Esophagus muscularis mucosa (tissue), 4 donors: ENCODE measurements at regions not wholly inside any gene's neighbourhood (a gene's known extent, or its start where the extent isn't known, plus 50 kb on each side); places are given as distances from the start of the nearest gene placed in this dataset.

ENCODE experiments used
- DNase-seq: peaks from one replicate; pipeline ENCODE4 v3.0.0-alpha.2; 2017; ENCODE audit errors: extremely low spot score
- H3K27ac ChIP-seq, 4 donors: fragments of 200-600 bp; sonication (generic); replicated peaks in 1 of 4; 1 replicate in 3 of 4; 2 replicates in 1 of 4; pipeline ENCODE4 v1.5.1; 2016 to 2019; ENCODE audit warnings: mild to moderate bottlenecking in 1 of 4
- H3K27me3 ChIP-seq, 4 donors: fragments of 200-600 bp; sonication (generic); one replicate each; pipeline versions ENCODE4 v1.5.1 to v1.6.0; 2016 to 2019
- H3K36me3 ChIP-seq, 4 donors: fragments of 200-600 bp; sonication (generic); one replicate each; pipeline ENCODE4 v1.5.1; 2016 to 2019
- H3K4me1 ChIP-seq, 4 donors: fragments of 200-600 bp; sonication (generic); one replicate each; pipeline ENCODE4 v1.5.1; 2016 to 2019
- H3K4me3 ChIP-seq, 4 donors: fragments of 200-600 bp; sonication (generic); 1 replicate in 2 of 4; 2 replicates in 2 of 4; pipeline ENCODE4 v1.5.1; 2016 to 2019; ENCODE audit warnings: mild to moderate bottlenecking in 4 of 4, moderate library complexity in 1 of 4
- H3K9me3 ChIP-seq, 4 donors: fragments of 200-600 bp; sonication (generic); 1 replicate in 3 of 4; 2 replicates in 1 of 4; pipeline ENCODE4 v1.5.1; 2016 to 2019
- EP300 ChIP-seq: sonication (generic); formaldehyde crosslinking; IDR thresholded peaks from one replicate; pipeline ENCODE4 v1.6.1; 2017; ENCODE audit warnings: antibody characterized with exemption
- POLR2A ChIP-seq: fragments of 450-650 bp; IDR thresholded peaks from one replicate; pipeline ENCODE4 v1.6.1; 2017; ENCODE audit warnings: antibody characterized with exemption, moderate library complexity, mild to moderate bottlenecking, low read depth
- POLR2AphosphoS5 ChIP-seq, 2 donors: sonication (generic); formaldehyde crosslinking; IDR thresholded peaks; one replicate each; pipeline ENCODE4 v1.6.1; 2017; ENCODE audit warnings: antibody characterized with exemption in 2 of 2
- WGBS: methylation state at CpG from one replicate; pipeline ENCODE4 v1.1.5; 2018; 5-methylcytosine and 5-hydroxymethylcytosine counted together
- intact Hi-C: fragments of 100-400 bp; cut with DNase I; formaldehyde crosslinking; loops from one replicate; pipeline ENCODE4 v1.15.1; 2023
- TF ChIP-seq, protein P1 (sequence below), 3 experiments: fragments of 200-600 bp in 2 of 3; fragments of 450-650 bp in 1 of 3; sonication (generic) in 2 of 3; IDR thresholded peaks; one replicate each; pipeline ENCODE4 v1.5.1; 2017 to 2019; ENCODE audit warnings: antibody characterized with exemption in 3 of 3, mild to moderate bottlenecking in 2 of 3, moderate library complexity in 1 of 3

DNA sequence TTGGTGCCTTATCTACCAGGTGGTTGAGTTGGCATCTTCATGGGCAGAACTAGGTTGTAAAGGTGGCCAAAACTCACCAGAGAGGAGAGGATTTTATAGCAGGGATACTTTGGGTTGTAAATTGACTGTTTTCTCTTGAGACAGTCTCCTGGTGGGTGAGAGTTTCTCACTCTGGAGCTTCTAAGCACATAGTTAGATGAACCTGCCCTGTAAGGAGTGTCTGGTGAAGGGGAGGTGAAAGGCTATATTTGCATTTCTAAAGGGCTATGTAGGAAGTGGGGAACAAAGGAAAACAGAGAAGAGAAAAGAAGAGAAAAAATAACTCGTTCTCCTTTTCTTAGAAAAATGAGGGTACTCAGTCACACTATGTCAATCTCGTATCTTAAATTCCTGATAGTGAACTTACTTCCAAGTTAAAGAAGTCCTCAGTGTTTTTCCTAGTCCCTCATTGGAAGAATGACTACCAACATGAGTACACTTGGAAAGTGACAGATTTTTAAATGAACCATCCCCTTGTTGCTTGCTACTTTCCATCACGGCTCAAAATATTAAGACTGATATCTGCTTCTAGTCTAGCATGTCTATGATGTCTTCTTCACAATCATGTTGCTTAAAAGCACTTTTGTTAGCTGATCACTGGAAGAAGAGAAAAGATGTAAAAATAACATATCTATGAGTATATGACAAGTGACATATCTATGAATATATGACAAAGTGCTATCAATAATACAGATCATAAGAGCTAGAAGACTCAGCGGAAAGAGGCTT, 113.8 kb upstream of the P2RY1 start:
- Histone ChIP-seq H3K27me3 (no peaks in the 10 kb centered on the region), H3K4me1 (no peaks in the 10 kb centered on the region), H3K27ac (no peak overlapping the region), H3K9me3 (peaks cover 0 to 6% (median 0%) of the 10 kb centered on the region in 4 donors), H3K36me3 (no peaks in the 10 kb centered on the region), H3K4me3 (no peak overlapping the region)
- TF ChIP-seq, protein P1, sequence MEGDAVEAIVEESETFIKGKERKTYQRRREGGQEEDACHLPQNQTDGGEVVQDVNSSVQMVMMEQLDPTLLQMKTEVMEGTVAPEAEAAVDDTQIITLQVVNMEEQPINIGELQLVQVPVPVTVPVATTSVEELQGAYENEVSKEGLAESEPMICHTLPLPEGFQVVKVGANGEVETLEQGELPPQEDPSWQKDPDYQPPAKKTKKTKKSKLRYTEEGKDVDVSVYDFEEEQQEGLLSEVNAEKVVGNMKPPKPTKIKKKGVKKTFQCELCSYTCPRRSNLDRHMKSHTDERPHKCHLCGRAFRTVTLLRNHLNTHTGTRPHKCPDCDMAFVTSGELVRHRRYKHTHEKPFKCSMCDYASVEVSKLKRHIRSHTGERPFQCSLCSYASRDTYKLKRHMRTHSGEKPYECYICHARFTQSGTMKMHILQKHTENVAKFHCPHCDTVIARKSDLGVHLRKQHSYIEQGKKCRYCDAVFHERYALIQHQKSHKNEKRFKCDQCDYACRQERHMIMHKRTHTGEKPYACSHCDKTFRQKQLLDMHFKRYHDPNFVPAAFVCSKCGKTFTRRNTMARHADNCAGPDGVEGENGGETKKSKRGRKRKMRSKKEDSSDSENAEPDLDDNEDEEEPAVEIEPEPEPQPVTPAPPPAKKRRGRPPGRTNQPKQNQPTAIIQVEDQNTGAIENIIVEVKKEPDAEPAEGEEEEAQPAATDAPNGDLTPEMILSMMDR (IDR thresholded peaks at IDR 0.05), result no peak
- TF ChIP-seq POLR2AphosphoS5 (IDR thresholded peaks at IDR 0.05), result no peak
- no peak for TF ChIP-seq EP300
- TF ChIP-seq POLR2A, result no peak
- no peak for DNase-seq
- 79% methylated on average over 4 of the region's 4 CpGs for WGBS
- intact Hi-C loops, result no loop called here

DNA sequence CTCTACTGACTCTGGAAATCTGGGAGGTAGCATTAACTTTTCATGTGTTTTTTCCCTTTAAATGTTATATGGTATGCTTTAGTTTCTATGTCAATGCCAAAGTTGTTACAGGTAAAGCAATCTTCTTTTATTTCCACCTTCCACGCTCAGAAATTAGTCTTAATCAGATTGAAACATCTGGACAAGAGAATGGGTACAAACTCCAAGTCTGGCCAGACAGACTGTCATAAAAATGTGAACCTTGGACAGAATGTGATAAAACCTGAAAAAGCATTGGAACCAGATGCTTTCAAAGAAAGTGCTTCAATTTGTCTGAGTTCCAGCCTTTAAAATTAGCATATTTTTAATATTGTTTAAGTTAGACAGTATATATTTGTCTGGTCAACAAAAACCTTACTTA, 110.7 kb upstream of the P2RY1 start:
- no peaks in the 10 kb centered on the region for H3K27me3 ChIP-seq
- DNase-seq, result no peak
- no peaks in the 10 kb centered on the region for H3K36me3 ChIP-seq
- intact Hi-C loops, result no loop called here
- WGBS, result 92% methylated on average over 1 of the region's 1 CpG
- peaks cover 0 to 7% (median 0%) of the 10 kb centered on the region in 4 donors for H3K4me1 ChIP-seq
- H3K27ac ChIP-seq, result no peak overlapping the region
- no peak overlapping the region for H3K4me3 ChIP-seq
- H3K9me3 ChIP-seq, result peaks cover 0 to 6% (median 0%) of the 10 kb centered on the region in 4 donors
- no peak for TF ChIP-seq EP300
- TF ChIP-seq POLR2A, result no peak
- TF ChIP-seq POLR2AphosphoS5 (IDR thresholded peaks at IDR 0.05), result no peak
- TF ChIP-seq, protein P1 (IDR thresholded peaks at IDR 0.05), result no peak

DNA sequence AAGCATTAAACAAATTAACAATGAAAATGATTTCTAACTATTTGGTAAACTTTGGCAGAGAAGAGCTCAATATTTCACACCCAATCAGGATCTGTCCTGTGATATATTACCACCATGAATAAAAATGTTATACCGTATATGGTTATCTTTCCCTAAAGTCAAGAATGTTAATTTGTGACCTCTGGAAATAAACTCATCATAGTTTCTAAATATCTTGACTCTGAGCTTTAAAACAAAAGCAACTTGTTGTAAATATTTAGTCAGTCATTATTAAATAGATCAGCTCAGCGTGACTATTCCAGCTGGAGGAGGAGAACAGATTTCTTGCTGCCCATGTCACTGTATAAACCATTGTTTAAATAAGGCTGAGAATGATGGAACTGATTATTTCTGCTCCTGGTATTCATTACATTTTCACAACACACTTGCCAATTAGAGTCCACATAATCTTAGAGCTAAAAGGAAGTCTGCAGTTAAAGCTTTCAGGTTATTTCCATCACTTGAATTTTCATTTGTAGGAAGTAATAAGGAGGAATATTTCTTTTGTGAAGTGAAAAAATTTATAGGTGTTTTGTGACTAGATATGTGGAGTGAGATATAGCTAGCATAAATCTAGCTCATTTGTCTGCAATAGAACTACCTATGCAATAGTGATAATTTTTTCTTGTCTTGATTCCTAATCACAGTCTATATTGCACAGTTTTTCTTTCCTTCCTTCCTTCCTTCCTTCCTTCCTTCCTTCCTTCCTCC, 106.5 kb upstream of the P2RY1 start:
- TF ChIP-seq POLR2AphosphoS5 (IDR thresholded peaks at IDR 0.05) (no peak), POLR2A (no peak), EP300 (no peak)
- TF ChIP-seq, protein P1 (IDR thresholded peaks at IDR 0.05), result no peak
- H3K9me3 ChIP-seq, result no peaks in the 10 kb centered on the region
- WGBS, result 40% methylated on average over 2 of the region's 2 CpGs
- DNase-seq, result no peak
- no peaks in the 10 kb centered on the region for H3K36me3 ChIP-seq
- H3K4me3 ChIP-seq, result no peak overlapping the region
- H3K4me1 ChIP-seq, result peaks cover 0 to 7% (median 0%) of the 10 kb centered on the region in 4 donors
- intact Hi-C loops, result no loop called here
- H3K27me3 ChIP-seq, result no peaks in the 10 kb centered on the region
- no peak overlapping the region for H3K27ac ChIP-seq

DNA sequence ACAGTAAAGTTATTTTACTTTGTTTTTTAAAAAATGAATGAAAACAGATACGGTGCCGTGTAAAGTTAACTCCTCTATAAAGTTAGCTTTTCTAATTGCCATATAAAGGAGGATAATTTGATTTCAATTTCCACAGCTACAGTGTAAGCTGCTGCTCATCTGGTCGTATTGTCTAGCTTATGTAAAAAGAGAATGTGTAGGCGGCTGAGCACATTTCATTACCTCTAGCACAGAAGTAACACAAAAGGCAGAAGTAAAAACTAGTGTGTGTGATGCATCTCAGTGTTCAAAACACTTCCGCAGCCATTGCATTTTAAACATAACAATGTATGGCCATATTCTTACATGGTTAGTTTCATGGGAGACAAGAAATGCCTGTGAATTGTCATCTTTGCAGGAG, 105.0 kb upstream of the P2RY1 start:
- no peak overlapping the region for H3K27ac ChIP-seq
- no peaks in the 10 kb centered on the region for H3K9me3 ChIP-seq
- no peak overlapping the region for H3K4me3 ChIP-seq
- DNase-seq, result no peak
- peaks cover 0 to 7% (median 0%) of the 10 kb centered on the region in 4 donors for H3K4me1 ChIP-seq
- TF ChIP-seq POLR2A (no peak), POLR2AphosphoS5 (IDR thresholded peaks at IDR 0.05) (no peak), EP300 (no peak)
- intact Hi-C loops, result no loop called here
- no peaks in the 10 kb centered on the region for H3K36me3 ChIP-seq
- 81% methylated on average over 5 of the region's 5 CpGs for WGBS
- no peaks in the 10 kb centered on the region for H3K27me3 ChIP-seq

DNA sequence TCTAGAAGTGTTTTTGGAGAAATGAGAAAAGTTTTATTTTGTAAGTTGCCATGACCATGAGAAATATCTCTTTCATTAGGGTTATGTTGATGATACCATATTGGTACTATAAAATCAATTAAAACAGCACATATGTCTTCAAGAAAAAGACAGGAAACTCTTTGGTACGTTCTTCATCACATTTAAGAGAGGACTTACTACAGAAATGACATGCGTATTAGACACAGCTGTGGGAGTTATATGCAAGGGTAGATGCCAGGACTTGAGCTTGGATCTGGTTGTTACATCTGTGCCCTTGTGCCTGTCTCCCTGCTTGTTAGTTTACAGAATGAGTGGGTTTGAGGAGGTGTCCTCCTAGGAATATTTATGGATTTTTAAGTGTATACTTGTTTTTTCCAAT, 103.4 kb upstream of the P2RY1 start:
- intact Hi-C loops, result no loop called here
- Histone ChIP-seq H3K4me1 (peaks cover 0 to 7% (median 0%) of the 10 kb centered on the region in 4 donors), H3K4me3 (no peak overlapping the region), H3K36me3 (no peaks in the 10 kb centered on the region), H3K9me3 (no peaks in the 10 kb centered on the region), H3K27ac (no peak overlapping the region), H3K27me3 (no peaks in the 10 kb centered on the region)
- 93% methylated on average over 2 of the region's 2 CpGs for WGBS
- TF ChIP-seq, protein P1 (IDR thresholded peaks at IDR 0.05), result no peak
- TF ChIP-seq POLR2A (no peak), EP300 (no peak), POLR2AphosphoS5 (IDR thresholded peaks at IDR 0.05) (no peak)
- DNase-seq, result no peak
